ENCODE measurements at regions not wholly inside any gene's neighbourhood (a gene's known extent, or its start where the extent isn't known, plus 50 kb on each side); places are given as distances from the start of the nearest gene placed in this dataset.
A peak's percentile ranks its signal among the peaks of the same experiment; 100 is the strongest.

GRCh38 chr13:22061806-22062391 is 391.0 kb downstream of the FGF9 start:
- no peaks in the 10 kb centered on the region for H3K9me3 ChIP-seq
- no peak for ATAC-seq
- 61 to 76% methylated on average over 7 of the region's 7 CpGs for WGBS, 2 donors

DNA sequence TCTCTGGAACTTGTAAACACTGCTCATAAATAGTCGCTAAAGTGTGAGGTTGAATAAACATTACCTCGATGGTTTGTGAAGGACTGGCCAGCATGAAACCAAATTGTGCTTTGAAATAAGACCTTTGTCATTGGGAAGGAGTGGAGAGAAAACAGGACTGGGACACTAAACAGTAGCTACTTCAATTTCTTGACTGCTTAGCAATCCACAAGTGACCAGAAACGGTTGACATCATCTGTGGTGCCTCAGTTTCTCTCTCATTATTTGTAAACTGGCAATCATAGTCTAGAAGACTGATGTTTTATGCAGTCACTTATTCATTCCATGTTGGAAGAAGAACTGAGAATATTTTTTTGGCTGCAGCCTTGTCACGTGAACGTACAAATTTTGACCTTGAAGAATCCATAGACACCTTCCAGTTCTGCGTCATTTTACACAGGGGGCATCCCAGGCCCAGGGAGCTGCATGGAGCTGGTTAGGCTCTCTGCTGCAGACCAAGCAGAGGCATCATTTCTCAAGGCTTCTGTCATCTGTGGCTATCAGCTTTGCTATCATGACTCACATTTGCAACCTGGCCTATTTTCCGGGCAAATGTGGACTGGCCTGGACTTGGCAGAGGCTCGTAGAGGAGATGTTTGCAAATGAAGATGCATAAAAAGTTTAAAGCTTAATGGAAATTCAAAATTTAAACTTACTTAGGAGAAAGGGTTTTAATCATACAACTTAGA is 391.8 kb downstream of the FGF9 start:
- H3K27ac ChIP-seq: peak overlapping the region in 1 of 10 donors; percentile 74
- H3K4me1 ChIP-seq: no peaks in the 10 kb centered on the region
- WGBS, 2 donors: 75 to 81% methylated on average over 8 of the region's 8 CpGs
- no peaks in the 10 kb centered on the region for H3K27me3 ChIP-seq
- H3K36me3 ChIP-seq: no peaks in the 10 kb centered on the region
- ATAC-seq (no peak), DNase-seq (no peak)
- H3K4me3 ChIP-seq: no peak overlapping the region
- H3K9me3 ChIP-seq: no peaks in the 10 kb centered on the region
- TF ChIP-seq, protein P1, sequence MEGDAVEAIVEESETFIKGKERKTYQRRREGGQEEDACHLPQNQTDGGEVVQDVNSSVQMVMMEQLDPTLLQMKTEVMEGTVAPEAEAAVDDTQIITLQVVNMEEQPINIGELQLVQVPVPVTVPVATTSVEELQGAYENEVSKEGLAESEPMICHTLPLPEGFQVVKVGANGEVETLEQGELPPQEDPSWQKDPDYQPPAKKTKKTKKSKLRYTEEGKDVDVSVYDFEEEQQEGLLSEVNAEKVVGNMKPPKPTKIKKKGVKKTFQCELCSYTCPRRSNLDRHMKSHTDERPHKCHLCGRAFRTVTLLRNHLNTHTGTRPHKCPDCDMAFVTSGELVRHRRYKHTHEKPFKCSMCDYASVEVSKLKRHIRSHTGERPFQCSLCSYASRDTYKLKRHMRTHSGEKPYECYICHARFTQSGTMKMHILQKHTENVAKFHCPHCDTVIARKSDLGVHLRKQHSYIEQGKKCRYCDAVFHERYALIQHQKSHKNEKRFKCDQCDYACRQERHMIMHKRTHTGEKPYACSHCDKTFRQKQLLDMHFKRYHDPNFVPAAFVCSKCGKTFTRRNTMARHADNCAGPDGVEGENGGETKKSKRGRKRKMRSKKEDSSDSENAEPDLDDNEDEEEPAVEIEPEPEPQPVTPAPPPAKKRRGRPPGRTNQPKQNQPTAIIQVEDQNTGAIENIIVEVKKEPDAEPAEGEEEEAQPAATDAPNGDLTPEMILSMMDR (IDR thresholded peaks at IDR 0.05): no peak
- intact Hi-C loops (cut with DNase I): no loop called here

More at GRCh38 chr13:22061806-22062391, 391.0 kb downstream of the FGF9 start:
- Histone ChIP-seq H3K27me3 (no peaks in the 10 kb centered on the region), H3K4me1 (no peaks in the 10 kb centered on the region), H3K36me3 (no peaks in the 10 kb centered on the region), H3K4me3 (no peak overlapping the region), H3K27ac (peak overlapping the region in 1 of 10 donors; percentile 85)
- intact Hi-C loops (cut with DNase I): no loop called here
- TF ChIP-seq, protein P1 (IDR thresholded peaks at IDR 0.05): no peak
- DNase-seq: no peak

DNA sequence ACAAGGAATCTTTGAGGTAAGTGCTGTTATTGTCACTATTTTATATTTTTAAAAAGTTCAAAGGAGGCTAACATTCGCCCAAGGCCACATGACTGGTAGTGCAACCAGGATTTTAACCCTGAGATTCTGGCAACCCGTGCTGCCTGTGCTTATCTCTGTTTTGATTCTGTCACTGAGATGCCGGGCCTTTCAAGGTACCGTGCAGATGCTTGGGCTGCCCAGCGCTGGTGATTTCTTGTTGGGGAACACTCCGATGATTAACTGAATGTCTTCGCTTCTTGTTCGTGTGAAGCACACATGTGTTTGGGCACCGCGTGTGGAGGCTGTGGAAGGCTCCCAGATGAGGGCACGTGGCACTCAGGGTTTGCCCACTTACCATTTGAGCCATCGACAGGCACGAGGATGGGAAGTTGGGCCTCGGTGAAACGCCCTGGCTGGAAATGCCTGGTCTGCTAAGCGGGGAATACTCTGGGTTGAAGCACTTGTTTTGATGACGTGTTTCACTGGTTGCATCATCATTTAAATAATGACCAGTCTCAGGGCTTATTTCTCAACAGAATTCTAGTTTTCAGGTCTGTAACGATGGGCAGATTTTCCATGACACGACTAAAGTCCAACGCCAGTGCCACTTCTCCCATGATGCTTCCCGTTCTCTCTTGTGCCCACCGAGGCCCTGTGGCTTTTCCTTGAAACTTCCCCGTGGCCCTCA is 392.7 kb downstream of the FGF9 start:
- Histone ChIP-seq H3K27ac (peak overlapping the region in 1 of 10 donors; percentile 74), H3K36me3 (no peaks in the 10 kb centered on the region), H3K27me3 (no peaks in the 10 kb centered on the region), H3K9me3 (no peaks in the 10 kb centered on the region), H3K4me1 (no peaks in the 10 kb centered on the region), H3K4me3 (no peak overlapping the region)
- no peak for ATAC-seq
- no peak for DNase-seq
- WGBS, 2 donors: 86 to 92% methylated on average over 23 of the region's 23 CpGs
- intact Hi-C loops (cut with DNase I): no loop called here
- TF ChIP-seq, protein P1 (IDR thresholded peaks at IDR 0.05): no peak

- no peak for ATAC-seq
- Histone ChIP-seq H3K27ac (peak overlapping the region in 1 of 10 donors; percentile 11), H3K4me1 (no peaks in the 10 kb centered on the region), H3K4me3 (no peak overlapping the region), H3K36me3 (no peaks in the 10 kb centered on the region), H3K27me3 (no peaks in the 10 kb centered on the region), H3K9me3 (no peaks in the 10 kb centered on the region)
- TF ChIP-seq, protein P1 (IDR thresholded peaks at IDR 0.05): no peak
- WGBS, 2 donors: 45 to 49% methylated on average over 13 of the region's 13 CpGs
- intact Hi-C loops (cut with DNase I): no loop called here
- no peak for DNase-seq
Observed at GRCh38 chr13:22064854-22065620, 394.2 kb downstream of the FGF9 start.
